ES-I3 (cell line): ENCODE measurements at regions not wholly inside any gene's neighbourhood (a gene's known extent, or its start where the extent isn't known, plus 50 kb on each side); places are given as distances from the start of the nearest gene placed in this dataset.

Source experiments
- H3K36me3 ChIP-seq: 2 replicates; pipeline ENCODE4 v1.6.1; 2013; ENCODE audit warnings: mild to moderate bottlenecking, low read length, control low read depth, moderate library complexity; ENCODE audit not compliant: insufficient read depth
- H3K4me1 ChIP-seq: 2 replicates; pipeline ENCODE4 v1.6.1; 2013; ENCODE audit warnings: mild to moderate bottlenecking, control low read depth, low read length; ENCODE audit not compliant: insufficient read depth
- H3K9ac ChIP-seq: 2 replicates; pipeline ENCODE4 v1.6.1; 2013; ENCODE audit warnings: low read depth, mild to moderate bottlenecking, low read length, moderate library complexity
- H3K9me3 ChIP-seq: 2 replicates; pipeline ENCODE4 v1.6.1; 2013; ENCODE audit warnings: mild to moderate bottlenecking, low read length, moderate library complexity; ENCODE audit not compliant: control insufficient read depth, insufficient read depth

- Histone ChIP-seq H3K36me3 (no peaks in the 10 kb centered on the region), H3K9ac (no peak overlapping the region), H3K4me1 (peaks cover 8% of the 10 kb centered on the region), H3K9me3 (no peaks in the 10 kb centered on the region)
These were observed 135.0 kb upstream of the UBE2E2 start for GRCh38 chr3:23068016-23068728.

- Histone ChIP-seq H3K36me3 (no peaks in the 10 kb centered on the region), H3K4me1 (peaks cover 8% of the 10 kb centered on the region), H3K9ac (no peak overlapping the region), H3K9me3 (no peaks in the 10 kb centered on the region)
These were observed 131.8 kb upstream of the UBE2E2 start for GRCh38 chr3:23071296-23071695.

- H3K9me3 ChIP-seq = no peaks in the 10 kb centered on the region
- H3K9ac ChIP-seq = no peak overlapping the region
- H3K36me3 ChIP-seq = no peaks in the 10 kb centered on the region
- H3K4me1 ChIP-seq = peaks cover 8% of the 10 kb centered on the region
These were observed 131.4 kb upstream of the UBE2E2 start for GRCh38 chr3:23071758-23072157.

DNA sequence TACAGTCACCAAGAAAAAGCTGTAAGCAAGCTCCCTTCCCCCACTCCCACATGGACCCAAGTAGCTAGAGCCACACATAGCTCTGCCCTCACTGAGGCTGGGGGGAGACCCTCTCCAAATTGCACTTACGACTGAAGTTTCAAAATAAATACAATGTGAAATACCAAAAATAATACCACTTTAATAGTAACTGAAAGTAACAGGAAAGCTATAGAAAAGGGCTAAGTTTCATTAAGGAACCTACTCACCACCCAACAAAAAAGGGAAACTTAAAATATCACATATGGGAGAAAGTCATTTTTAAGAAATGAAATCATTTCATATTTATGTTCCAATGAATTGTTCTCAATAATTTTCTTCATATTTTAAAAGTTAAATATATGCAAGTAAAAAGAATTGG is 130.4 kb upstream of the UBE2E2 start:
- peaks cover 8% of the 10 kb centered on the region for H3K4me1 ChIP-seq
- H3K9me3 ChIP-seq = no peaks in the 10 kb centered on the region
- no peak overlapping the region for H3K9ac ChIP-seq
- H3K36me3 ChIP-seq = no peaks in the 10 kb centered on the region

DNA sequence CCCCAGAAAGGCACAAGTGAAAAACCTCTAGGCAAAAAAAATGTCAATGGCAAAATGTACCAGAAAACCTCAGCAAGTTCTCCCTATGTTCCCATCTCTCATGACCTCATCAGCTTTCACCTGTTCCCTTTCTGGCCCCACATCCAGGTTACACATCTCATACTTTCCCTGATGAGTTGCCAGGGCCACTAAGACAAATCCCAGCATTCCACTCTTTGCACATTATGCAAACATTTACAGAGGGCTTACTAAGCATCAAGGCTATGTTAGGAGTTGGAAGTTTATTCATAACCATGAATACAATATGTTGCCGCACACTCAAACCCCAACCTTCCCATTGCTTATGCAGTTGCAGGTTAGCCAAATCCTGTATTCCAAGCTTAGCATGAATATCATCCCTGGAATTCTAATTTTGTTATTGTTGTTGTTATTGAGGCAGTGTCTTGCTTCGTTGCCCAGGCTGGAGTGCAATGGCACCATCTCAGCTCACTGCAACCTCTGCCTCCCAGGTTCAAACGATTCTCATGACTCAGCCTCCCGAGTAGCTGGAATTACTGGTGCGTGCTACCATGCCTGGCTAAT is 129.3 kb upstream of the UBE2E2 start:
- Histone ChIP-seq H3K36me3 (no peaks in the 10 kb centered on the region), H3K4me1 (peaks cover 9% of the 10 kb centered on the region; the same call in 1 of the 2 replicates), H3K9ac (no peak overlapping the region), H3K9me3 (no peaks in the 10 kb centered on the region)

DNA sequence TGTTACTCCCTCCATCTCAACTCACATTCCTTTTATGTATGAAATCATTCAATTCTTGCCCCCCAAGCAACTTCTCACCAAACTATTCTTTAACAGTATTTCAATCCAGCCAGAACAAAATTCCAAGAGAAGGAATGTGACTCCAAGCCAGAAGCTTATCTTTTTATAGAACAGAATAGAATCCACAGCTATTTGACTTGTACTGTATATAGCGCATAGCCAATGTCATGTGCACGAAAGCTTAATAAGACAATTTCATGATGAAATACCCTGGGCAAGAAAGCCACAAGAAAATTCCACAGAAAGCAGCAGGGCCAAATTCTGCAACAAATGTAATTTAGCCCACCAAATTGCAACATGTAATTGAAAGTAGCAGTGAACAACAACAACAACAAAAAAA is 127.6 kb upstream of the UBE2E2 start:
- no peak overlapping the region for H3K9ac ChIP-seq
- no peaks in the 10 kb centered on the region for H3K9me3 ChIP-seq
- H3K36me3 ChIP-seq = no peaks in the 10 kb centered on the region
- peaks cover 22% of the 10 kb centered on the region for H3K4me1 ChIP-seq

GRCh38 chr3:23076437-23076836 is 126.7 kb upstream of the UBE2E2 start:
- Histone ChIP-seq H3K4me1 (peaks cover 22% of the 10 kb centered on the region), H3K36me3 (no peaks in the 10 kb centered on the region), H3K9me3 (no peaks in the 10 kb centered on the region), H3K9ac (no peak overlapping the region)

GRCh38 chr3:23077126-23077525 is 126.0 kb upstream of the UBE2E2 start:
- no peaks in the 10 kb centered on the region for H3K9me3 ChIP-seq
- peaks cover 22% of the 10 kb centered on the region for H3K4me1 ChIP-seq
- no peak overlapping the region for H3K9ac ChIP-seq
- H3K36me3 ChIP-seq = no peaks in the 10 kb centered on the region

- Histone ChIP-seq H3K9me3 (no peaks in the 10 kb centered on the region), H3K9ac (no peak overlapping the region), H3K36me3 (no peaks in the 10 kb centered on the region), H3K4me1 (peaks cover 22% of the 10 kb centered on the region)
These were observed 124.4 kb upstream of the UBE2E2 start for GRCh38 chr3:23078735-23079134.

DNA sequence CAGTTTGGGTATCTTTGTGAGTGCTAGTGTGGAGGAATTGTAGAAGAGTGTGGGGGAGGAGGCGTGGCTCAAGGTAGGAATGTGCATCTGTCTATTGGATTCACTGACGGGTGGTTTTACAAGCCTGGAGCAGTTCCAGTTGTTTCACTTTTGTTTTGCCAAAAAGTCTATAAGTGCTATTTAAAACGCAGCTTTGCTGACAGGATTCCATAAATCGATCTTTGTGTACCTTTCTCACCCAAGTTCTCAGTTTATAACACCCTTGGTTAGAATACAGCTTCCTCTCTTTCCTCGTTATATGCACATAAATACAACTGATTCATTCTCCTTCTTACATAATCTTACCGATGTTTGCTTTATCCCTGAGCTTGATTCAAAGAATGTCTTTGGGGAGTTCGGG is 123.2 kb upstream of the UBE2E2 start:
- Histone ChIP-seq H3K4me1 (peaks cover 22% of the 10 kb centered on the region), H3K36me3 (no peaks in the 10 kb centered on the region), H3K9ac (no peak overlapping the region), H3K9me3 (no peaks in the 10 kb centered on the region)

GRCh38 chr3:23083701-23084100 is 119.4 kb upstream of the UBE2E2 start:
- H3K9ac ChIP-seq = no peak overlapping the region
- no peaks in the 10 kb centered on the region for H3K9me3 ChIP-seq
- peaks cover 13% of the 10 kb centered on the region for H3K4me1 ChIP-seq
- H3K36me3 ChIP-seq = no peaks in the 10 kb centered on the region

- Histone ChIP-seq H3K36me3 (no peaks in the 10 kb centered on the region), H3K9ac (no peak overlapping the region), H3K9me3 (no peaks in the 10 kb centered on the region), H3K4me1 (peaks cover 9% of the 10 kb centered on the region)
These were observed 118.8 kb upstream of the UBE2E2 start for GRCh38 chr3:23084367-23084766.

- Histone ChIP-seq H3K9me3 (no peaks in the 10 kb centered on the region), H3K4me1 (peaks cover under 1% of the 10 kb centered on the region; the same call in 1 of the 2 replicates), H3K36me3 (no peaks in the 10 kb centered on the region), H3K9ac (no peak overlapping the region)
These were observed 117.9 kb upstream of the UBE2E2 start for GRCh38 chr3:23085261-23085660.

GRCh38 chr3:23086331-23086730 is 116.8 kb upstream of the UBE2E2 start:
- H3K4me1 ChIP-seq = no peaks in the 10 kb centered on the region
- H3K9ac ChIP-seq = no peak overlapping the region
- no peaks in the 10 kb centered on the region for H3K36me3 ChIP-seq
- no peaks in the 10 kb centered on the region for H3K9me3 ChIP-seq

GRCh38 chr3:23086831-23087230 is 116.3 kb upstream of the UBE2E2 start:
- no peak overlapping the region for H3K9ac ChIP-seq
- no peaks in the 10 kb centered on the region for H3K4me1 ChIP-seq
- H3K36me3 ChIP-seq = no peaks in the 10 kb centered on the region
- H3K9me3 ChIP-seq = no peaks in the 10 kb centered on the region
